RWPE2 (cell line): ENCODE measurements at regions not wholly inside any gene's neighbourhood (a gene's known extent, or its start where the extent isn't known, plus 50 kb on each side); places are given as distances from the start of the nearest gene placed in this dataset.

Experiments
- ATAC-seq: fragments of 200-7000 bp; cut with Tn5 transposase; 3 replicates; pipeline ENCODE4 v1.9.1; 2021; ENCODE audit warnings: low read depth
- DNase-seq: peaks from one replicate; pipeline ENCODE4 v3.0.0-alpha.2; 2020; ENCODE audit warnings: low spot score
- H3K27ac ChIP-seq: fragments of 450-650 bp; 2 replicates; pipeline ENCODE4 v1.5.1; 2017; ENCODE audit warnings: mild to moderate bottlenecking; ENCODE audit not compliant: poor library complexity, severe bottlenecking
- H3K27me3 ChIP-seq: fragments of 250-450 bp; sonication (Bioruptor Pico); 2 replicates; pipeline ENCODE4 v1.5.1; 2021; ENCODE audit warnings: mild to moderate bottlenecking, moderate library complexity; ENCODE audit not compliant: insufficient read depth, poor library complexity, severe bottlenecking
- H3K36me3 ChIP-seq: fragments of 250-450 bp; sonication (Bioruptor Pico); 2 replicates; pipeline ENCODE4 v1.5.1; 2020; ENCODE audit warnings: low read depth, mild to moderate bottlenecking, moderate library complexity
- H3K4me1 ChIP-seq: fragments of 250-450 bp; sonication (Bioruptor Pico); 2 replicates; pipeline ENCODE4 v1.5.1; 2021; ENCODE audit warnings: mild to moderate bottlenecking, moderate library complexity; ENCODE audit not compliant: insufficient read depth, poor library complexity, severe bottlenecking
- H3K4me3 ChIP-seq: fragments of 250-450 bp; sonication (Bioruptor Pico); 2 replicates; pipeline ENCODE4 v1.5.1; 2021; ENCODE audit warnings: mild to moderate bottlenecking, moderate library complexity; ENCODE audit not compliant: severe bottlenecking
- H3K9me3 ChIP-seq: fragments of 250-450 bp; sonication (Bioruptor Pico); 2 replicates; pipeline ENCODE4 v1.5.1; 2021; ENCODE audit warnings: mild to moderate bottlenecking, moderate library complexity; ENCODE audit not compliant: severe bottlenecking
- TF ChIP-seq, protein P1 (sequence below): fragments of 450-650 bp; IDR thresholded peaks from one replicate; pipeline ENCODE4 v1.5.1; 2017; ENCODE audit warnings: mild to moderate bottlenecking, moderate library complexity; ENCODE audit not compliant: poor library complexity, severe bottlenecking

DNA sequence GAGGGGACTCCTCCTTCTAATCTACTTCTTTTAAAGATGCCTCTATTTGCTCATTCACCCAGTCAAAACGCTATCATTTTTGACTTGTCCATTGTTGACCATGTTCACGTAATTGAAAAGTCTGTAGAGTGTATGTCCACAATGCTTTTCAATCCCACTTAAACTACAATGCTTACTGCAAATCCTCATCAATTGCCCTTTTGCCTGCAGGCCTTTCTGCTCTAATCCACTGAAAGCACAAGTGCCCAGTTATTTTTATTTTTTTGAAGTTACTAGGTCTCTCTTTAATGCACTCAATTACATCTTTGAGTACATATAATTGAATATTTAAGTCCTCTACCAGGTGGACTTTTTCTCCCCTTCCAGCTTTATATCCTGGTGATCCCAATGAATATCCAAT, 437.4 kb downstream of the PDGFC start:
- Histone ChIP-seq H3K4me1 (peaks cover 20% of the 10 kb centered on the region), H3K4me3 (no peak overlapping the region), H3K36me3 (no peaks in the 10 kb centered on the region), H3K9me3 (no peaks in the 10 kb centered on the region), H3K27ac (no peak overlapping the region), H3K27me3 (no peaks in the 10 kb centered on the region)
- TF ChIP-seq, protein P1, sequence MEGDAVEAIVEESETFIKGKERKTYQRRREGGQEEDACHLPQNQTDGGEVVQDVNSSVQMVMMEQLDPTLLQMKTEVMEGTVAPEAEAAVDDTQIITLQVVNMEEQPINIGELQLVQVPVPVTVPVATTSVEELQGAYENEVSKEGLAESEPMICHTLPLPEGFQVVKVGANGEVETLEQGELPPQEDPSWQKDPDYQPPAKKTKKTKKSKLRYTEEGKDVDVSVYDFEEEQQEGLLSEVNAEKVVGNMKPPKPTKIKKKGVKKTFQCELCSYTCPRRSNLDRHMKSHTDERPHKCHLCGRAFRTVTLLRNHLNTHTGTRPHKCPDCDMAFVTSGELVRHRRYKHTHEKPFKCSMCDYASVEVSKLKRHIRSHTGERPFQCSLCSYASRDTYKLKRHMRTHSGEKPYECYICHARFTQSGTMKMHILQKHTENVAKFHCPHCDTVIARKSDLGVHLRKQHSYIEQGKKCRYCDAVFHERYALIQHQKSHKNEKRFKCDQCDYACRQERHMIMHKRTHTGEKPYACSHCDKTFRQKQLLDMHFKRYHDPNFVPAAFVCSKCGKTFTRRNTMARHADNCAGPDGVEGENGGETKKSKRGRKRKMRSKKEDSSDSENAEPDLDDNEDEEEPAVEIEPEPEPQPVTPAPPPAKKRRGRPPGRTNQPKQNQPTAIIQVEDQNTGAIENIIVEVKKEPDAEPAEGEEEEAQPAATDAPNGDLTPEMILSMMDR, result no peak
- ATAC-seq (no peak), DNase-seq (no peak)

DNA sequence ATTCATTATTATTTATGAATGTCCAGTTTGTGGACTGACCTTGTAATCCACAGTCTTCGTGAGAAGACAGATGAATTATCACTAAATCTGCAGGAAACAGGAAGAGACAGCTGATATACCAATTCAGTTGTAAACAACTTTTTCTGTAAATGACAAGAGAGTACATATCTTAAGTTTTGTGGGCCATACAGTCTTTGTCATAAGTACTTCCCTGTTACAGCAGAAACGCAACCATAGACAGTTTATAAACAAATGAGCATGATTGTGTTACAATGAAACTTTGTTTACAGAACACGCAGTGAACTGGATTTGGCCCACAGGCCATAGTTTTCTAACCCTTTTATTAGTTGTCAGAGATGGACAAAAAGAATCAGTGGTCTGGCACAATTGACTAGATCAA, 443.4 kb downstream of the PDGFC start:
- no peaks in the 10 kb centered on the region for H3K9me3 ChIP-seq
- H3K36me3 ChIP-seq, result no peaks in the 10 kb centered on the region
- H3K4me1 ChIP-seq, result no peaks in the 10 kb centered on the region
- ATAC-seq (no peak), DNase-seq (no peak)
- no peaks in the 10 kb centered on the region for H3K27me3 ChIP-seq
- TF ChIP-seq, protein P1, result no peak
- H3K4me3 ChIP-seq, result no peak overlapping the region
- H3K27ac ChIP-seq, result no peak overlapping the region

DNA sequence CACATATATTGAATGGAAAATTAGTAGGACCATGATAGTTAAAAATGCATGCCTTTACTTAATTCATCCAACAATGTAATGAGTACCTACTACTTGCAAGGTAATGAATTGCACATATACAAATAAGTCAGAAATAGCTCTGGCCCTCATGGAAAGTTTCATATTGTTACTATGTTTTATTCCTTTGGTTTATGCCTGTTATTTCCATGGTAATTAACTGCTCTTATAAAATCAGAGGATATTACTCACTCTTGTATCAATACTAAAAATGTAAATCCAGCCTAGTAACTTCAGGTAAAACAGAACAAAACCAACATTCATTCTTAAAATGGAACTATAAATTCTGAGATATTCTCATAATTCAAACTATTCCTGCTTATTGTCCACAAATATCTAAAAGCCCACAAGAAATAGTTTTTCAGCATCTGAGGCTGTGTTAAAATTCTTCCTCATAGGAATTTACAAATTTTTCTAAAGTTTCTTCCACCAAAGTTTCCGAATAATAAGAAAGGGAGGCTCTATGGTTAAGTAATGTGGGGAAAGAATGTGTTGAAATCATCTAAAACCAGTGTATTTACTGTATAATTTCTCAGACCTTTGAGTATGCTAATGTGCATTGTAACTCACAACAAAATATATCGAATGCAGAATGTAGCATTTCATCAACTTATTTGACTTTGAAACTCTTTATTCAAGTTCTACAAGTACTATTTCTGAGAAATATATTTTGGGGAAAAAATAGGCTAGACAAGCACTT, 444.2 kb downstream of the PDGFC start:
- DNase-seq, result no peak
- TF ChIP-seq, protein P1, result no peak

DNA sequence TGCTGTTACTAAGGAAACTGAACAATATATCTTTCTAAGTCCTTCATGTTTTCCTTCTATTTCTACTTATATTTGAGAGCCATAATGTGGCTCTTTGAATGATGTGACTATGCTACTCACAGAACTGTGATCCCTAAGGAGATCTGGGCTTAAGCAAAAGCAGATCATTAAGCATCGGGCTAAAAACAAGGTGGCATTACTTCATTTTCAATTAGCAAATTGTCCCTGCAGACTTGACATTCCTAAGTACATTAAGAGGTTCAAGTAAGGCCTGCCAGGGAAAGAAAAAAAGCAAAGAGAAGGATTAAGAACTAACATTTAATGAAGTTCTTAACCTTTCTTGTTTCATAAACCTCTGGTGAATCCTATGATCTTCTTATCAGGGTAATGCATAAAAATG, 447.6 kb downstream of the PDGFC start:
- TF ChIP-seq, protein P1, result no peak
- no peaks in the 10 kb centered on the region for H3K36me3 ChIP-seq
- no peak for DNase-seq
- no peak overlapping the region for H3K4me3 ChIP-seq
- no peaks in the 10 kb centered on the region for H3K4me1 ChIP-seq
- no peak overlapping the region for H3K27ac ChIP-seq
- no peaks in the 10 kb centered on the region for H3K27me3 ChIP-seq
- no peaks in the 10 kb centered on the region for H3K9me3 ChIP-seq
- no peak for ATAC-seq

More for the DNA sequence above, 444.2 kb downstream of the PDGFC start:
- no peaks in the 10 kb centered on the region for H3K4me1 ChIP-seq
- H3K27me3 ChIP-seq, result no peaks in the 10 kb centered on the region
- H3K4me3 ChIP-seq, result no peak overlapping the region
- H3K27ac ChIP-seq, result no peak overlapping the region
- H3K9me3 ChIP-seq, result no peaks in the 10 kb centered on the region
- ATAC-seq, result no peak
- no peaks in the 10 kb centered on the region for H3K36me3 ChIP-seq

DNA sequence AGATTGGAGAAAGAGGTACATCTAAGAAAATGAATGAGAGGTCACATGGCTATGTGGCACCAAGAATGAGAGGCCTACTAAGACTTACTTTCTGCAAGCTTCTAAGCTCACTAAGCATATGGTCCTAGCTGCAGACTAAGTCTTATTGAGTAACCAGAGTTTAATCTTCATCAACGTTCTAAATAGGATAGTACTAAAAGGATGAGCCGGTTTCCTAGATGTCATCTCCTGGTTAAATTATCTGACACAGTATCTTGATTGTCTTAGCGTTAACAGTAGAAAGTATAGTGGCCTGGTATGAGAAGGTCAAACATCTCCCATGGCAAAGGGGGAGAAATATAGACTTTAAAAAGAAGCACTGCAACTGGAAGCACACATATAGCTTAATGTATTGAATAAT, 448.1 kb downstream of the PDGFC start:
- H3K27ac ChIP-seq, result no peak overlapping the region
- H3K4me3 ChIP-seq, result no peak overlapping the region
- DNase-seq (no peak), ATAC-seq (no peak)
- TF ChIP-seq, protein P1, result no peak
- no peaks in the 10 kb centered on the region for H3K36me3 ChIP-seq
- no peaks in the 10 kb centered on the region for H3K4me1 ChIP-seq
- H3K9me3 ChIP-seq, result no peaks in the 10 kb centered on the region
- H3K27me3 ChIP-seq, result no peaks in the 10 kb centered on the region
